ENCODE measurements at regions not wholly inside any gene's neighbourhood (a gene's known extent, or its start where the extent isn't known, plus 50 kb on each side); places are given as distances from the start of the nearest gene placed in this dataset.

- TF ChIP-seq POLR2AphosphoS5 (IDR thresholded peaks at IDR 0.05; ENCODE audit: low read depth, low read length) (no peak), ZMYM3 (CRISPR knock-in tag; IDR thresholded peaks at IDR 0.05) (no peak)
These were observed 384.6 kb upstream of the KLF4 start for GRCh38 chr9:107874137-107874536.

All from HepG2 (cell line).